Posterior cingulate gyrus (tissue), 11 donors: ENCODE measurements at regions not wholly inside any gene's neighbourhood (a gene's known extent, or its start where the extent isn't known, plus 50 kb on each side); places are given as distances from the start of the nearest gene placed in this dataset.

Experiments used
- DNase-seq, 10 donors: peaks; one replicate each; pipeline versions ENCODE4 v3.0.0 to v3.0.0-alpha.2; 2020 to 2021; ENCODE audit warnings: mixed read lengths in 3 of 10
- intact Hi-C: fragments of 100-400 bp; cut with DNase I; formaldehyde crosslinking; loops from one replicate; pipeline ENCODE4 v1.15.1; 2023

DNA sequence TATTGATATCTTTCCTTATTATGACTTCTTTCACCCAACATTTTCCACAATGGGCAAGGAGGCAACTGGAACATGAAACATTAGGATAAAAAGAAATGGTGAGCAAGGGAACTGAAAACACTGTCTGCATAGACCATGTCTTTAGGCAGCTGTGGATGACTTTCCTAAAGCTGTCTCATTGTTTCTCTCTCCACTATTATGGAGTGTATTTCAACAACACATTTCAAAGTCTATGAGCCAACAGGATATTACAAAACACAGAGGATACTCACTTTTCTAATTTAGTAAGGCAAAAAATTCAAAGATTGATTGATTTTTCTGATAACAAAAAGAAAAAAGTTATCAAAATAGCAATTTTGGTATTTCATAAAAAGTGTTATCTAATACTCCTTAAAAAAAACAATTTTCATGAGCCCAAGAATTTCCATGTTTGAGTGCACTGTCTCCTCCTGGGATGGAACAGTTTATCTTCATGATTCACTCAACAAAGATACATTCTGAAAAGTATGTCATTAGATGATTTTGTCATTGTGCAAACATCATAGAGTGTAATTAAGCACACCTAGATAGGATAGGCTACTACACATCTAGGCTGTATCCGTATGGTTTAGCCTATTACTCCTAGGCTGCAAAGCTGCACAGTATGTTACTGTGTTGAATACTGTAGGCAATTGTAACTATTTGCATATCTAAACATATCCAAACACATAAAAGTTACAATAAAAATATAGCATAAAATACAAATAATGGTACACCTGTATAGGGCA is 1568.4 kb downstream of the SLITRK5 start:
- intact Hi-C loops = no loop called here
- DNase-seq = no peak

DNA sequence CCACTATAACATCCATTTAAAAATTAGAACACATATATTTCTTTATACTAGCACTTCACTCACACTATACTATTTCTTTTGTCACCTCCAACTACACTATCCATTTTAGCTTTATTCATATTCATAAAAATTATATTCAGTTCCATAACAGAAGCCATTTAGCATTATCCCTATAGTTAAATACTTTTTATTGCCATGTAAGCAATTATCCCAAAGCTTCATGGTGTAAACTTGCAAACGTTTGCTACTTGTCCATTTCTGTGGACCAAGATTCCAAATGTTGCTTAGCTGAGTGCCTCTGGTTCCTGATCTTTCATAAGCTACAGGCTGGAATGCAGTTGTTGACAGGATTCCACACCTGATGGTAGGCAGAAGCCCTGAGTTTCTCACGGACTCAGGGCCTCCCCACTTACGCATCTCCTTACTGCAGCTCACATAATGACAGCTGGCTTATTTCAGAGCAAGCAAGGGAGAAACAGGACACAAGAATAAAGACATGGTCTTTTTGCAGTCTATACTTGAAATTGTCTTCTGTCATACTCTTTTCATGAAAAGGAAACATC is 1584.8 kb downstream of the SLITRK5 start:
- DNase-seq = no peak
- intact Hi-C loops = no loop called here

DNA sequence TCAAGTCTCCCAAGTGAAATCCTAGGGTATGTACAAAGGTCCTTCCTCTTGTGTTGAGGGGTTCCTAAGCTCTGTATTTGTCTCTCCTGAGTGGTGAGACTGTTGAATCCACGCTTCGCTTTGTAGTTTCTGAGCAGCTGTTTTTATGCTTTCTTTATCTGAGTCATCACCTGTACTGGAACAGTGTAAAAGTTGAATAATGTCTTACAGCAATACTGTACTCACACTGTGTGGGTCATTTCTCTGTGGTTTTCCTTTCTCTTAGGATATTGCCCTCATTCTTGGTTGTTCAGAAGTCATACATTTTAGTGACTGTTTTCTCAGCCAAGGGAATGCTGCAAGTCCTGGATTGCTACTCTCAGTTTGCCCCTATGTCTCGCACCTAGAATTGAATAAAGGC is 1596.6 kb downstream of the SLITRK5 start:
- DNase-seq = no peak
- intact Hi-C loops = no loop called here

DNA sequence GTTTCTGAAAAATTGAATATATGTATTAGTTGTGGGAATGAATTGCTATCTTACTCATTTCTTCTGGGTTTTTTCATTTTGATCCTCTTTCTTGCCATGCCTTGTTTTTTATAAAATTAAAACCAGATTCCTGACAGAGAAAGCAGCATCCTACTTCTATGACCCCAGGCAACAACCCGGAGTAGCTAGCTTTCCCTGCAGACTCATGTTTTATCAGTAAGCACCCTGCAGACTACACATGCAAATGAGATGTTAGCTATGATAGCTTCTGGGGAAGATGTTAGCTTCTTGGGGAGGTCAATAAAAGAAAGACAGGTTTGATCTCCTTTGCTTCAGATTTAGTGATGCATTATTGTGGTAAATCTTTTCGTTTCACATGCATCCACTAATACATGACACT is 1598.6 kb downstream of the SLITRK5 start:
- intact Hi-C loops = no loop called here
- DNase-seq = no peak

DNA sequence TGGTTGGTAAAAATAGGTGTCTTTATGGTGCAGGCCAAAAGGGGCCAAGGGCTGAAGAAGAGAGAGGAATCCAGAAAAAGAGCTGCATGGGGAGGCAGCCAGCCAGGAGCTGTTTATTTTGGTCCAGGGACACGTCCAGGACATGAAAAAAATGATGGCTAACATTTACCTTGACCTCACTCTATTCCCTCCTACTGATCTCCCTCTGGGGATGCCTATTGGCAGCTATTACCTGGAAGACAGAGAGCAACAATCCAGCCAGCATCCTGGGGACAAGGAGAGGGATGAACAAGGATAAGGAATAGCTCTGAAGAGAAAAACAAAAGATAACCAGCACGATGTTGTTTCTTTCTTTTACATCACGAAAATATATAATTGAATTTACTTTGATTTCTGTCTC is 1599.6 kb downstream of the SLITRK5 start:
- DNase-seq = no peak
- intact Hi-C loops = no loop called here

DNA sequence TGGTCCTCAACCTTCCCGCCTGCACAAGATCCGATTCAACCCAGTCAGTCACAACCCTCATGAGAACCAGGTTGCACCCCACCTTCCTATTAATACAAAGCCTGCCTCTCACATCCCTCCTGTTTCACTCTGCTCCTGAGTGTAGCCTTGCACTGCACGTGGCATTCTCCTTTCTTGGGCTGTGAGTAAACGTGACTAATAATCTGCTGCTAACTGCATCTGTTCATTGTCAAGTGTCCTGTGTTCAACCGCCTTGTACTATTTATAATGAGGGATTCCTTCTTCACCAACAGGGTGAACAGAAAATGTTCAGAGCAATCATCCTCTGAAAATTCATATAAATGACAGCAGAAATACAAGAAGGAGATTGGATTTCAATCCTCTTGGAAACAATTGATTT is 1608.2 kb downstream of the SLITRK5 start:
- intact Hi-C loops = no loop called here
- DNase-seq = no peak

DNA sequence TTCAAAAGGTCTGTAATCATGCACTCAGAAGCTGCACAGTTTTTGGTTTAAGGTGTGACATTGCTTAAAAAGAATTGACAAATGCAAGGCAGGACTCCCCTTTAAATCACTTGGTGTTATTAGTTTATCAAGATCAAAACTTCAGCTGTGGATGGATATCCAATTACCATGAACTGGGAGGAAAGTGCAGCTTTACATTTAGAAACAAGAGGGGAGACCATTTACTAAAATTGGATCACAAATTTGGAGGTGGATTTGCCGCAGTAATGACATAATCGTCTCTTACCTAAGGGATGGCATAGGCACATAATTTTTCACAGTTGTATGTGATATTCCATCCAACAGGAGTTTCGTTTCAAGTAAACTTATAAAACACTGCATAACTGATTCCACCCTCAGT is 1610.2 kb downstream of the SLITRK5 start:
- intact Hi-C loops = no loop called here
- DNase-seq = no peak

DNA sequence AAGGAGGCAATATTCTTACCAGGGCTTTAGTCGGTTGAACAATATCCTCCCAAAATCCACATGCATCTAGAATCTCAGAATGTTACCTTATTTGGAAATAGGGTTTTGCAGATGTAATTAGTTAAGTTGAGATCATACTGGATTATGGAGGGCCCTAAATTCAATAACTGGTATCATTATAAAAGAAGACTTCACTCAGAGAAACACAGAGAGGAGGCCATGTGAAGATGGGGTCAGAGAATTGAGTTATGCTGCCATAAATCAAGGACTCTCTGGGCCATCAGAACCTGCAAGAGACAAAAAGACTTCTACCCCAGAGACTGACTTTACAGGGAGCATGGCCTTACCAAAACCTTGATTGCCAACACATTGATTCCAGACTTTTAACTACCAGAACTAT is 1611.1 kb downstream of the SLITRK5 start:
- DNase-seq = no peak
- intact Hi-C loops = no loop called here

DNA sequence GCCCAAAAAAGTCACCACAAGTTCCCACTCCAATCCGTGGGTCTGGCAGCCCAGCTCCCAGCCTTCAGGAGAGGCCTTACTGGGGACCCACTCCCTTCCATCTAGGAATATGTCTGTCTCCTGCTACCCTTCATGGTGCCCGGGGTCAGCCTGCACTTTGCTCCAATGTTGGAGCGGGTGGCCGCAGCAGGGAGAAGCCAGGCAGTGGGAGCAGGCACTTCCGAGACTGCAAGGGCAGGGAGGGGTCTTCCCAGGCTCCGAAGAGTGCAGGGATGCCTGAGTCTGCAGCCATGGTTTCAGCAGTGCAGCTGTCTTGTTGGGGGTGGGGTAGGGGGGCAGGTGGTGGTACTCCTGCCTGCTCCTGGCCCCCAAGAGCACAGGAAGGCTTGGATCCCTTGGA is 1616.2 kb downstream of the SLITRK5 start:
- intact Hi-C loops = no loop called here
- peak in 2 of 10 donors; percentile 33 to 44 for DNase-seq

DNA sequence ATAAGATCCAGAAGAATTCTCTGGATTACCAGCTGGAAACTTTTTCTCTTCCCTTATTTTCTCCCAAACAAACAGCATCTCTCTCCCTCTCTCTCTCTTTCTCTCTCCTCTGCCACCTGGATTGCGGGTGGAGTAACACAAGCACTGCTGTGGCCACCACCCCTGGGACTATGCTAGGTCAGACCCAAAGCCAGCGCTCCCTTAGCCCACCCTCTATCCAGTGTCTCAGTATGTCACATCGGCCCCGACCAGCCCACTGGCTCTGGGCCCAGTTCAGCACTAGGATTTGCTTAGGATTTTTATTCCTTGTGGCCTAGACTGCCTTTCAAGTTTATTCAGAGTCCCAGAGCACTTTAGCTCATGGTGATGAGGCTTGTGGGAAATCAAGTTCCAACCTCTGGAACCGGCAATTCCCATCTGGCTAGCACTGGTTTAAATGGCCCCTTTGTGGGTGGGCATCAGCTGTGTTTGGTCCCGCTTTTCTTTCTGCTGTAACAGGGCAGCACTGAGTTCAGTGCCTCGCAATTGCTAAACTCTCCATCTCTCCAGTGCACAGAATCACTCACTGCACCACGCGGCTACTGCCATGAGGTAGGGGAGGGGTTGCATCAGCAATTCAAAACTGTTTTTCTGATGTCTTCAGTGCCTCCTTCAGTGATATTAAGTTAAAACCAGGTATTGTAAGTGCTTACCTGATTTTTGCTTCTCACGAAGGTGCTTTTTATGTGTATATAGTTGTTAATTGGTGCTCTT is 1623.1 kb downstream of the SLITRK5 start:
- intact Hi-C loops = no loop called here
- peak in 1 of 10 donors; percentile 60 for DNase-seq

DNA sequence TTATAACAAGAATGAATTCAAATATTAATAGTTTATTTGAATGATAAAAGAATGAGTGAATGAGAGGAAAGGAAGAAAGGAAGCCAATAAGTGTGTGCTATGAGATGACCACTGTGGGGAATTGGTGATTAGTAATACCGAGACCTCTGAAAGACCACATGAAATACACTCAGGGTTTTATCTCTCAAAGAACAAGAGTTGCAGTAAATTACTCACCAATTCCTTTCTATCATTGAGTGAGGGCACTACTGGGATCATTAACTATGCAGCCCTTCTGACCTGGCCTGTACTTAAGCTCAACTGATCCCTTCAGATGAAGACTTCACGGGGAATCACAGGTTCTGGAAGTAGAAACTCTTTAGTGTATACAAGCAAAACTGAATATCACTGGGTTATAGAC is 1636.1 kb downstream of the SLITRK5 start:
- DNase-seq = no peak
- intact Hi-C loops = no loop called here

DNA sequence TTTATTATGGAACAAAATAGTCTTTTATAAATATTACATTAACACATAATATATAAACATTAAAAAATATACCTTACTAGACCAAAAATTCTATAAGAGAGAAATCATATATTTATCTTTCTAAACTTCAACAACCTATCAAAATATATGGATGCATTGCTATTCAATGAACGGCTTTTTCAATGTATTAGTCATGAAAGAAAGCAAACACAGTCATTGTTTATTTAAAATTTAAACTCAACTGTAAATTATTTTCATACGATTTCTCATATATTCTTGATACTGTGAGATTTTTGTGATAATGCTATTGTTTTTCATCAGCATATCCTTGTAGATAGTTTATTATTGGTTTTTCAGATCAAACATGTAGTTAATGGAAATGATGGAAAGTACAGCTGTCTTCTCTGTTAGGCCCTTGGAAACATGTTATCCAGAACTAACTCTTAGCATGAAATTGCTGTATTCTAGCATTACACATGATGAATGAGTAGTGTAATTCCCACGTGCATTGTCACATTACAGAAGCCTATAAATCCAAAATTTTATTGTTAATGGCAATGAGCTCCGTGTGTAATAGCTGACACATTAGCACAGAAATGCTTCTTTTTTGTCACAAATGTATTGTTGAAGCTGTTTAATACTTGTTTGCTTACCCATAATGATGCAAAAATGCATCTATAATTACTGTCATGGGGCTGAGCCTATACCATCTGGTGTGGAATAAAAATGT is 1639.9 kb downstream of the SLITRK5 start:
- DNase-seq = no peak
- intact Hi-C loops = no loop called here

DNA sequence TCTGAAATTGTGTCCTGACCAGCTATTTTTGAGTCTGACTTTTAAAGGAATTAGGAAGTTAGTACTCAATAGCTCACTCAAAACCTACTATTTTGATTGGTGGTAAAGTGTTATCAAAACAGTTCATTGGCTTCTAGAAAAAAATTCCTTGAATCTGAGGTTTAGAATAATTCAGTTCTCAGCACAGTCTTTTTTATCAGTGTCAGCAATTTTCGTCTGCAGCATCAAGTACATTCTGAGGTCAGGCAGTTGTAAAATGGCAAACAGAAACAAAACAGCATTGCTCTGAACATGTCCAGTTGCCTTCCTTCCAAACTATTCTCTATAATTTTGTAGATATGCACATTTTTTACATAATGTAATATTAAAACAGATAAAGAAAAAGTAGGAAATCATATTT is 1644.1 kb downstream of the SLITRK5 start:
- intact Hi-C loops = no loop called here
- no peak for DNase-seq

DNA sequence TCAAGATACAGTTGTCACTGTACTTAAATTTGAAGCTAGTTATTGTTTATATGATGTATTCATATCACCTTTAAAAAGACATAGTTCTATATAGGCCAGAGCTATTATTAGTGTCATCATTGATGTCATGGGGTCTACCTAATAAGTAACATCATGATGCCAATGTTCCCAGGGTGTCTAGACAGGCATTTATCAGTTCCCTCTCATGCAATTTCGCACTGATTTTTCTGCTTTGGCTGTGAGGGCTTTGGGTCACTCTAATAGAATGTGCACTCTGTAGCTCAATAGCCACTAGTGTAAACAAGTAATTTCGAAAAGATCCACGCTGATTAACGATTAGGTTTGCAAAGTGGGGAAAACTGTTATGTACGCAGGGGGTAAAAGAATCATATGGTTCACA is 1651.3 kb downstream of the SLITRK5 start:
- intact Hi-C loops = no loop called here

DNA sequence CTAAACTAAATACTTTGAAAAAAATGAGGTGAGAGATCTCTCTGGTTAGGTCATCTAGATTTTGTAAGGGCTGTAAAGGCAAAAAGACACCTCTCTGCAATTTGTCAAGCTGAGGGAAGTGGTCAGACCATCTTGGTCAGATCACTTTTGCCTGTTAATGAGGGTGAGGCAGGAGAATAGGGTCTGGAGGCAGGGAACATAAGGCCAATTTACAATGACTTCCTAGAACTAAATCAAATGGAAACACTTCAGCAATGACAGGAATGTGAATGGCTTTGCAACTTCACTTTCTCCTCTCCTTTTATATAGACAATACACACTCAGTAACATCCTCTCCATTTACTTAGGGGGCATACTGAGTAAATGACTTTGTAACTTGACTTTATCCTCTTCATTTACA is 1653.4 kb downstream of the SLITRK5 start:
- no peak for DNase-seq
- intact Hi-C loops = no loop called here

More for the DNA sequence above, 1651.3 kb downstream of the SLITRK5 start:
- DNase-seq = no peak

DNA sequence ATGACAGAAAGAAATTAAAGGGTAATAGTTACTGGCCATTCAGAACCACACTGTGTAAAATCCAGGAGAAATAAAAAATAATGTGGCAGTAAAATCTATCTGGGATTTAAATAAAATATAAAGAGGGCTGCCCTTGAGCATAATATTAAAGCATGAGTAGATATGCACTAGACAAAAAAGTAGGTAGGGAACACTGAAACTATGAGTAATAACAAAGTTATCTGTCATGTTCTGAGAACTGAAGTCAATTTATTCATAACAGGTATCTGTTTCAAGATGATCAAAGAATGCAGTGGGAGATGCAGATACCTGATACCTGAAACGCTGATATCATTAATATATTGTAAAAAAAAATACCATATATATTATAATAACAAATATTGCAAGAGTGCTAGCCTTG is 1672.0 kb downstream of the SLITRK5 start:
- DNase-seq = no peak
- intact Hi-C loops = no loop called here

DNA sequence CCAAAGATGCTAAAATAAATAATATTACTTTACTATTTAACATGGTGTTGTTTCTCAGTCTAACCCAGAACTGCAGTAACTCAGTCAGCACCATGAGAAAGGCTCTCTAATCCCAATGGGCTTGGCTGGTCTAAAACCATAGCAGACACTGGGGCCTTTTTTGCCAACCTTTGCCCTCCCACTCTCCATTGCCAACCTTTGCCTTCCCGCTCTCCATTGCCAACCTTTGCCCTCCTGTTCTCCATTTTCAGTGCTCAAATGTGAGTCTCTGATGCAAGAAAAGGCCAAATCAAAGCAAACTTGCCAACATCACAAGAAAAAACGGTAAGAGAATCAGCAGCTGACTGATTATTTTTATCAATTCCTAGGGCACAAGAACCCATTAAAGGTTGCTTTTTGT is 1681.2 kb downstream of the SLITRK5 start:
- no peak for DNase-seq
- intact Hi-C loops = no loop called here

DNA sequence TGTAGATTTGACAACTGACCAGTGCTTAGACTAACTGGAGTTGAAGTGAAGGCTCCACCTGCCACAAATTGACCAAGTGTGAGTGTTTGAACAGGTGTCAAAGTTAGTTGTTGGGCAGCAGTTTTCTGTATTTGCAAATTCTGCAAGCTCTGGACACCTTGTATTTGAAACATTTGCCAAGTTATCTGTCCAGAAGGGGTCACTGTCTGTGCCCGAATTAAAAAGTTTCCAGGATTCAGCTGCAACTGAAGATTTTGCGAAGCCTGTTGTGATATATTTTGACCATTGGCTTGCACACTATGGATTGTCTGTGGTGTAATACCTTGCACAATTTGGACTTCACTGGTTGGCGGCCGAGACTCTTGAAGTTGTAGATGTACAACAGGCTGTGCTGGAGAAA is 1690.7 kb downstream of the SLITRK5 start:
- DNase-seq = no peak
- intact Hi-C loops = no loop called here

DNA sequence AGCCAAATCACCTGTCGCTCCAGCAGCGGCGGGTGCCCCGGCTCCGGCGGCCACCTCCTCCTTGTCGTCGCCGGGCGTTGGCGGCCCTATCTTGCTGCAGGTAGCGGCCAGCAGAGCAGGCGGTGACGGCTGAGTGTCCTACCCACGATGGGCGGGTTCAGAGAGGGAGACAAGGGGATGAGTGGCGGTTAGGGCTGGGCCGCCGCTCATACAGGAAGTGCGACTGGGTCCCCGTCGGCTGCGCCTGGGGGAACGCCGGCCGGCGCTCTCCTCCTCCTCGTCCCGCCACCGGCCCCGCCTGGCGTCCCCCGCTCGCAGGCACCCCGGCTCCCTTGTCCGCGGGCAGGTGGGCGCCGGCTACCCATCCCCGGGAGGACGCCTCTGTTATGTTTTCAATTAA is 1692.0 kb downstream of the SLITRK5 start:
- intact Hi-C loops = no loop called here
- DNase-seq = peak in 3 of 10 donors; percentile 65 to 73 (median 66)

DNA sequence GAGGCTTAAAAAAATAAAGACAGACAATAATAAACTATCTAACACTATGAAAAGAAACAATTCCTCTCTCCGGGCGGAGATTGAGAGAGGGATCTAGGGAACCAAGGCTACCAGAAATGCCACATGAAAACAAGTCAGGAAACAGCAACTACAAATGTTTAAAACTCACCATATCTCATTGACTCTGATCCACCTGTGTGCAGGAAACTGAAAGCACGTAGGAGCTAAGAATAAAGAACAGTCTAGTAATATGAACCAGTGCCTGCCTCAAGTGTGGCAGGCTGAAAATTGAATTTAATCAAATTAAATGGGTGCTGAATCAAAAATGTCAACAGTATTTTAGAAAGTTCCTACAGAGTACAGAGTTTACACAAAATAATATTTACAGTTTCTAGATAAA is 1701.0 kb downstream of the SLITRK5 start:
- DNase-seq = no peak
- intact Hi-C loops = no loop called here

DNA sequence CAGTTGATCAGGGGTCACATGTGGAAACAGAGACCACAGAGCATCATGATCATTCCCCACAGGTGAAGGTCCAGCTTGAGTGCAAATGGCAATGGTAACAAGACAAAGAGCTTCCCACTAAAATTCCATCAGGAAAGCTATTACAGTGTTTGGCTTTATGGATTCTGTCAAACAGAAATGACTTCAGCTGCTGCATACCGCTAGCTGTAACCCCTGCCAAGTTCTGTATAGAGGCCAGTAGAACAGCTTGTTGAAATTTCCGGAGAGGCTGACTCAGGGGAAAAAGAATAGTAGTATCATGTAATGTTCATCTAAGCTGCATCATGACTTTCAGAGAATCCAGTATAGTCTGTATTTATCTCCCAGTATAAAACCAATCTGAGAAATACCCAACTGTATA is 1704.7 kb downstream of the SLITRK5 start:
- intact Hi-C loops = no loop called here

More for the DNA sequence above, 1704.7 kb downstream of the SLITRK5 start:
- DNase-seq = no peak
